SH-SY5Y (cell line): ENCODE measurements at regions not wholly inside any gene's neighbourhood (a gene's known extent, or its start where the extent isn't known, plus 50 kb on each side); places are given as distances from the start of the nearest gene placed in this dataset.

ENCODE experiments used
- GATA2 ChIP-seq: IDR thresholded peaks from 2 replicates; pipeline ENCODE4 v1.6.1; 2011; ENCODE audit warnings: mild to moderate bottlenecking, low read depth, low read length
- GATA3 ChIP-seq: IDR thresholded peaks from 2 replicates; pipeline ENCODE4 v1.6.1; 2011; ENCODE audit warnings: low read depth, mild to moderate bottlenecking, low read length, moderate library complexity

DNA sequence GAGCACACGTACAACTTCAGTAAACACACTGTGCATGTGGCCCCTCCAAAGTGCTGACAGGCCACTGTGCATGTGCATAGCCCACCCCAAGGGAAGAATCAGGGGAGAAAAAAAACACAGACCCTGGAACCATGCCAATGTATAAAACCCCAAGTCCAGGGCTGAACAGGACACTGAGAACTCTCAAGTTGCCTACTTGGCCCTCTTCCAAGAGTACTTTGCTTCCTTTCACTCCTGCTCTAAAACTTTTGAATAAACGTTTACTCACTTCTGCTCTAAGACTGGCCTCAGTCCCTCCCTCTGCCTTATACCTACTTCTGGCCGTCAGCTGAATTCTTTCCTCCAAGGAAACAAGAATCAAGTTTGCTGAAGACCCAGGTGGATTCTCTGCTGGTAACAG is 77.7 kb upstream of the NFIB start:
- no peak for TF ChIP-seq GATA3
- no peak for TF ChIP-seq GATA2
